OCI-LY7 (cell line): ENCODE measurements at regions not wholly inside any gene's neighbourhood (a gene's known extent, or its start where the extent isn't known, plus 50 kb on each side); places are given as distances from the start of the nearest gene placed in this dataset.

ENCODE experiments used
- BruUV-seq: library from RNA; stranded (reverse); fragments of 400-500 nt; replicated peaks from 2 replicates; lab custom pipeline; 2021; lab: Mats Ljungman, UMichigan
- CTCF ChIA-PET: fragments of 300-600 bp; sonication (Branson Sonifier 250); formaldehyde crosslinking; loops from one replicate; lab custom pipeline; 2022; ENCODE audit warnings: antibody characterized with exemption; ENCODE audit not compliant: unreplicated experiment; lab: Charles Lee
- POLR2A ChIA-PET: fragments of 300-600 bp; sonication (Branson Sonifier 250); formaldehyde crosslinking; loops from one replicate; lab custom pipeline; 2022; ENCODE audit warnings: antibody characterized with exemption; lab: Charles Lee
- DNase-seq: peaks from one replicate; pipeline ENCODE4 v3.0.0-alpha.2; 2015; ENCODE audit warnings: low spot score
- H2AFZ ChIP-seq: fragments of 200-600 bp; sonication (generic), shearing (Covaris generic); 2 replicates; pipeline ENCODE4 v1.6.1; 2014; ENCODE audit warnings: mild to moderate bottlenecking, antibody characterized with exemption, low read length, moderate library complexity
- H3K27ac ChIP-seq: fragments of 200-600 bp; sonication (generic); 2 replicates; pipeline ENCODE4 v1.5.1; 2014; ENCODE audit warnings: mixed run types, low read depth, mild to moderate bottlenecking, moderate library complexity, low read length, inconsistent platforms; ENCODE audit not compliant: poor library complexity, severe bottlenecking
- H3K36me3 ChIP-seq: fragments of 200-600 bp; sonication (generic); 2 replicates; pipeline ENCODE4 v1.6.1; 2014; ENCODE audit warnings: mild to moderate bottlenecking, antibody characterized with exemption, low read length, moderate library complexity, mixed read lengths; ENCODE audit not compliant: insufficient read depth
- H3K4me1 ChIP-seq: fragments of 200-600 bp; sonication (generic); 2 replicates; pipeline ENCODE4 v1.5.1; 2014; ENCODE audit warnings: mild to moderate bottlenecking, low read length; ENCODE audit not compliant: insufficient read depth, poor library complexity, severe bottlenecking
- H3K4me2 ChIP-seq: fragments of 200-600 bp; sonication (generic); 2 replicates; pipeline ENCODE4 v1.6.1; 2014; ENCODE audit warnings: mild to moderate bottlenecking, low read length
- H3K4me3 ChIP-seq: fragments of 200-600 bp; sonication (generic); 2 replicates; pipeline ENCODE4 v1.5.1; 2014; ENCODE audit warnings: mild to moderate bottlenecking, low read depth, low read length; ENCODE audit not compliant: poor library complexity, severe bottlenecking
- H3K79me2 ChIP-seq: fragments of 200-600 bp; sonication (generic); 2 replicates; pipeline ENCODE4 v1.6.1; 2016; ENCODE audit warnings: low read depth, mild to moderate bottlenecking, low read length, moderate library complexity, mixed read lengths; ENCODE audit not compliant: insufficient read depth
- H3K9me2 ChIP-seq: fragments of 200-600 bp; sonication (generic); 2 replicates; pipeline ENCODE4 v1.6.1; 2016; ENCODE audit warnings: mild to moderate bottlenecking, low read length, mixed read lengths; ENCODE audit not compliant: insufficient read depth
- H3K9me3 ChIP-seq: fragments of 200-600 bp; sonication (generic); 2 replicates; pipeline ENCODE4 v1.6.1; 2014; ENCODE audit warnings: mild to moderate bottlenecking, mixed run types, low read length, mixed read lengths
- H4K20me1 ChIP-seq: fragments of 200-600 bp; sonication (generic); 2 replicates; pipeline ENCODE4 v1.6.1; 2014; ENCODE audit warnings: mild to moderate bottlenecking, antibody characterized with exemption, low read length, moderate library complexity, mixed read lengths; ENCODE audit not compliant: insufficient read depth
- EZH2phosphoT487 ChIP-seq: fragments of 200-600 bp; sonication (generic); IDR thresholded peaks from 2 replicates; pipeline ENCODE4 v1.6.1; 2018; ENCODE audit warnings: low read depth, borderline replicate concordance, mild to moderate bottlenecking, mixed run types, antibody characterized with exemption, low read length, moderate library complexity, mixed read lengths
- intact Hi-C: fragments of 100-400 bp; cut with micrococcal nuclease; formaldehyde crosslinking; loops from one replicate; pipeline ENCODE4 v1.10.0; 2022; ENCODE audit not compliant: unreplicated experiment
- TF ChIP-seq, protein P1 (sequence below): fragments of 200-600 bp; sonication (generic); conservative IDR thresholded peaks from 2 replicates; pipeline ENCODE4 v1.5.1; 2014; ENCODE audit warnings: mild to moderate bottlenecking, antibody characterized with exemption, low read length, moderate library complexity, mixed read lengths

GRCh38 chr2:201949927-201950246 is 83.8 kb upstream of the FZD7 start:
- Histone ChIP-seq H3K4me2 (no peak overlapping the region), H4K20me1 (no peaks in the 10 kb centered on the region), H3K9me2 (no peaks in the 10 kb centered on the region), H3K4me1 (no peaks in the 10 kb centered on the region), H2AFZ (no peak overlapping the region), H3K27ac (no peak overlapping the region), H3K79me2 (no peaks in the 10 kb centered on the region), H3K4me3 (no peak overlapping the region), H3K9me3 (no peaks in the 10 kb centered on the region), H3K36me3 (no peaks in the 10 kb centered on the region)
- POLR2A ChIA-PET, result no interaction called here
- no peak for DNase-seq
- intact Hi-C loops, result no loop called here
- TF ChIP-seq, protein P1, sequence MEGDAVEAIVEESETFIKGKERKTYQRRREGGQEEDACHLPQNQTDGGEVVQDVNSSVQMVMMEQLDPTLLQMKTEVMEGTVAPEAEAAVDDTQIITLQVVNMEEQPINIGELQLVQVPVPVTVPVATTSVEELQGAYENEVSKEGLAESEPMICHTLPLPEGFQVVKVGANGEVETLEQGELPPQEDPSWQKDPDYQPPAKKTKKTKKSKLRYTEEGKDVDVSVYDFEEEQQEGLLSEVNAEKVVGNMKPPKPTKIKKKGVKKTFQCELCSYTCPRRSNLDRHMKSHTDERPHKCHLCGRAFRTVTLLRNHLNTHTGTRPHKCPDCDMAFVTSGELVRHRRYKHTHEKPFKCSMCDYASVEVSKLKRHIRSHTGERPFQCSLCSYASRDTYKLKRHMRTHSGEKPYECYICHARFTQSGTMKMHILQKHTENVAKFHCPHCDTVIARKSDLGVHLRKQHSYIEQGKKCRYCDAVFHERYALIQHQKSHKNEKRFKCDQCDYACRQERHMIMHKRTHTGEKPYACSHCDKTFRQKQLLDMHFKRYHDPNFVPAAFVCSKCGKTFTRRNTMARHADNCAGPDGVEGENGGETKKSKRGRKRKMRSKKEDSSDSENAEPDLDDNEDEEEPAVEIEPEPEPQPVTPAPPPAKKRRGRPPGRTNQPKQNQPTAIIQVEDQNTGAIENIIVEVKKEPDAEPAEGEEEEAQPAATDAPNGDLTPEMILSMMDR, result no peak
- no peak for TF ChIP-seq EZH2phosphoT487
- BruUV-seq, result no TSS peak
- CTCF ChIA-PET, result no interaction called here

DNA sequence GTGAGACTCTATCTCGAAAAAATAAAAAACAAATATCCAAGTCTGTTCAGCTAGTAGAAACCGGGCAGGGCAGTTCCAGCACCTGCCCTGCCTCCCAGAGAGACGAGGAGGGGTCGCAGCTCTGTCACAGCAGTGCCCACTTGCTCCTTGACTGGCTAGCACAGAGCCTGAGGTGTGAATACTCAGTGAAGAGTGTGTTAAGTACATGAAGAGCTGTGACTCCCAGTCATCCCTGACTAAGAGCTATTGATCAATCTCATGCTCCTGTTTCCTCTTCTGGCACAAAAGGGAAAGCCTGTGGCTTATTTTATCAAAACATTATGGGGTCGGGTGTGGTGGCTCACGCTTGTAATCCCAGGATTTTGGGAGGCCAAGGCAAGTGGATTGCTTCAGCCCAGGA is 83.0 kb upstream of the FZD7 start:
- Histone ChIP-seq H3K4me2 (no peak overlapping the region), H3K27ac (no peak overlapping the region), H3K4me1 (no peaks in the 10 kb centered on the region), H3K4me3 (no peak overlapping the region), H4K20me1 (no peaks in the 10 kb centered on the region), H3K9me3 (no peaks in the 10 kb centered on the region), H3K9me2 (no peaks in the 10 kb centered on the region), H2AFZ (no peak overlapping the region), H3K79me2 (no peaks in the 10 kb centered on the region), H3K36me3 (no peaks in the 10 kb centered on the region)
- POLR2A ChIA-PET, result no interaction called here
- CTCF ChIA-PET, result no interaction called here
- no peak for DNase-seq
- BruUV-seq, result no TSS peak
- no peak for TF ChIP-seq EZH2phosphoT487
- TF ChIP-seq, protein P1, result no peak
- intact Hi-C loops, result no loop called here

DNA sequence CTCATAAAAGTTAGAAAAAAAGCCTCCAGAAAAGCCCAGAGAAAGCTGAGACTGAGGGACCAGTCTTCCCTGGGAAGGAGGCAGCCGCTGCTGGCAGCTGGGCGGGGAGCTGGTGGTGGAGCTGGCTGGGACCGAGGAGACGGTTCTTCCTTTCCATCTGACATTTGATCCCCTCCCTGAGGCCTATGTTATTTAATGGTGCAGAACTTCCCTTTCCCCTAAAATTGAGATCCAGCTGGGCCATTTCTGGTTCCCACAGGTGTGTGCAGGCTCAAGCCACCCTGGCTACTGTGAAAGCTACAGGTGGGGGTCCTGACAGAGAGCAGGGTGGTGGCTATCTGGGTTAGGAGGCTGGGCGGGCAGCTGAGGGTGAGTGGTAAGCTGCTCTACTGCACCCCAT is 81.5 kb upstream of the FZD7 start:
- Histone ChIP-seq H2AFZ (no peak overlapping the region), H3K79me2 (no peaks in the 10 kb centered on the region), H3K4me2 (no peak overlapping the region), H3K27ac (no peak overlapping the region), H3K4me1 (no peaks in the 10 kb centered on the region), H3K9me3 (no peaks in the 10 kb centered on the region), H4K20me1 (no peaks in the 10 kb centered on the region), H3K9me2 (no peaks in the 10 kb centered on the region), H3K4me3 (no peak overlapping the region), H3K36me3 (no peaks in the 10 kb centered on the region)
- no peak for DNase-seq
- no peak for TF ChIP-seq EZH2phosphoT487
- TF ChIP-seq, protein P1, result no peak
- no TSS peak for BruUV-seq
- CTCF ChIA-PET, result no interaction called here
- POLR2A ChIA-PET, result interaction anchor here (0.7 to 1.0 kb wide), 2 partner anchors 16 to 23 kb away, joined by 3 to 4 read pairs; no protein-coding TSS in a partner anchor
- intact Hi-C loops, result loop anchor here (2.0 kb wide), 1 partner anchor 21 kb away; no protein-coding TSS in a partner anchor
